ENCODE measurements at regions not wholly inside any gene's neighbourhood (a gene's known extent, or its start where the extent isn't known, plus 50 kb on each side); places are given as distances from the start of the nearest gene placed in this dataset.

- no peak for DNase-seq (ENCODE audit: extremely low read depth, low read depth)
- no peak for TF ChIP-seq CTCF (IDR thresholded peaks at IDR 0.05; ENCODE audit: low read depth, low read length)
These were observed 365.5 kb upstream of the RUNX1 start for GRCh38 chr21:35414507-35415139.

GRCh38 chr21:35414056-35414455 is 365.0 kb upstream of the RUNX1 start:
- DNase-seq (ENCODE audit: extremely low read depth, low read depth) = no peak
- TF ChIP-seq CTCF (IDR thresholded peaks at IDR 0.05; ENCODE audit: low read depth, low read length) = no peak

- no peak for TF ChIP-seq CTCF (IDR thresholded peaks at IDR 0.05; ENCODE audit: low read depth, low read length)
- DNase-seq (ENCODE audit: extremely low read depth, low read depth) = no peak
These were observed 363.1 kb upstream of the RUNX1 start for GRCh38 chr21:35412231-35412630.

GRCh38 chr21:35411434-35411833 is 362.3 kb upstream of the RUNX1 start:
- TF ChIP-seq CTCF (IDR thresholded peaks at IDR 0.05; ENCODE audit: low read depth, low read length) = no peak

GRCh38 chr21:35410656-35411055 is 361.6 kb upstream of the RUNX1 start:
- DNase-seq (ENCODE audit: extremely low read depth, low read depth) = no peak
- TF ChIP-seq CTCF (IDR thresholded peaks at IDR 0.05; ENCODE audit: low read depth, low read length) = no peak

More at GRCh38 chr21:35411434-35411833, 362.3 kb upstream of the RUNX1 start:
- no peak for DNase-seq (ENCODE audit: extremely low read depth, low read depth)

- no peak for TF ChIP-seq CTCF (IDR thresholded peaks at IDR 0.05; ENCODE audit: low read depth, low read length)
- no peak for DNase-seq (ENCODE audit: extremely low read depth, low read depth)
These were observed 361.0 kb upstream of the RUNX1 start for GRCh38 chr21:35410123-35410522.

GRCh38 chr21:35408401-35408800 is 359.3 kb upstream of the RUNX1 start:
- no peak for TF ChIP-seq CTCF (IDR thresholded peaks at IDR 0.05; ENCODE audit: low read depth, low read length)
- no peak for DNase-seq (ENCODE audit: extremely low read depth, low read depth)

Measured in AG09319 (cell line).